ENCODE measurements at regions not wholly inside any gene's neighbourhood (a gene's known extent, or its start where the extent isn't known, plus 50 kb on each side); places are given as distances from the start of the nearest gene placed in this dataset.

DNA sequence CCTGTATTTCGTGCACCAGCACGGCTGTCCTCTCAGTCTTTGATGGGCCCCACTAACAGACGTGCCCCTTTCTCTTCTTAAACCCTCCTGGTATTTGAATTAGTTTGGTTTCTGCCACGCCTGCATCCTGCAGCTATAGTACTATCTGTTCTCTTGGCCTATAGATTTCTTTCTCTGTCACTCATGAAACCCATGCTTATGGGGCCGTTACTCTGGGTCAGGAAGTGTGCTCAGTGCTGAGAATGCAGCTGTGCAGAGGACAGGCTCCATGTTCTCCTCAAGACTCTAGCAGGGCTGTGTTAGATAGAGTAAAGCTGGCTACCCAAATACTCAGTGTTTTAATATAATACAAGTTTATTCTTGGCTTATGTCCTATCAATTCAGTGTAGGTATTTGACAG, 180.0 kb downstream of the INSIG2 start:
- Histone ChIP-seq H3K36me3 (ENCODE audit: insufficient read depth, low read length) (no peaks in the 10 kb centered on the region), H3F3A (ENCODE audit: insufficient read depth, low read length, poor library complexity, severe bottlenecking) (no peaks in the 10 kb centered on the region), H3K9me2 (ENCODE audit: insufficient read depth, low read length) (no peaks in the 10 kb centered on the region), H3K4me3 (ENCODE audit: low read length) (no peak overlapping the region), H3K4me2 (ENCODE audit: low read length) (no peak overlapping the region), H3K9ac (ENCODE audit: low read length) (no peak overlapping the region), H2AFZ (ENCODE audit: low read depth, low read length) (no peak overlapping the region), H3K27me3 (ENCODE audit: insufficient read depth, low read depth, low read length) (no peaks in the 10 kb centered on the region), H3K9me3 (ENCODE audit: low read length) (no peaks in the 10 kb centered on the region), H3K79me2 (replicated peaks; ENCODE audit: insufficient read depth, low read length) (no peaks in the 10 kb centered on the region), H4K20me1 (ENCODE audit: insufficient read depth) (no peaks in the 10 kb centered on the region), H3K27ac (ENCODE audit: low read length) (no peak overlapping the region)
- no peak for TF ChIP-seq EZH2 (IDR thresholded peaks at IDR 0.05; ENCODE audit: borderline replicate concordance, insufficient read depth, low read length, poor library complexity, severe bottlenecking)
- no peak for TF ChIP-seq RAD21 (conservative IDR thresholded peaks at IDR 0.05)
- TF ChIP-seq SMC3 (conservative IDR thresholded peaks at IDR 0.05; ENCODE audit: poor library complexity), result no peak
- TF ChIP-seq, protein P1, sequence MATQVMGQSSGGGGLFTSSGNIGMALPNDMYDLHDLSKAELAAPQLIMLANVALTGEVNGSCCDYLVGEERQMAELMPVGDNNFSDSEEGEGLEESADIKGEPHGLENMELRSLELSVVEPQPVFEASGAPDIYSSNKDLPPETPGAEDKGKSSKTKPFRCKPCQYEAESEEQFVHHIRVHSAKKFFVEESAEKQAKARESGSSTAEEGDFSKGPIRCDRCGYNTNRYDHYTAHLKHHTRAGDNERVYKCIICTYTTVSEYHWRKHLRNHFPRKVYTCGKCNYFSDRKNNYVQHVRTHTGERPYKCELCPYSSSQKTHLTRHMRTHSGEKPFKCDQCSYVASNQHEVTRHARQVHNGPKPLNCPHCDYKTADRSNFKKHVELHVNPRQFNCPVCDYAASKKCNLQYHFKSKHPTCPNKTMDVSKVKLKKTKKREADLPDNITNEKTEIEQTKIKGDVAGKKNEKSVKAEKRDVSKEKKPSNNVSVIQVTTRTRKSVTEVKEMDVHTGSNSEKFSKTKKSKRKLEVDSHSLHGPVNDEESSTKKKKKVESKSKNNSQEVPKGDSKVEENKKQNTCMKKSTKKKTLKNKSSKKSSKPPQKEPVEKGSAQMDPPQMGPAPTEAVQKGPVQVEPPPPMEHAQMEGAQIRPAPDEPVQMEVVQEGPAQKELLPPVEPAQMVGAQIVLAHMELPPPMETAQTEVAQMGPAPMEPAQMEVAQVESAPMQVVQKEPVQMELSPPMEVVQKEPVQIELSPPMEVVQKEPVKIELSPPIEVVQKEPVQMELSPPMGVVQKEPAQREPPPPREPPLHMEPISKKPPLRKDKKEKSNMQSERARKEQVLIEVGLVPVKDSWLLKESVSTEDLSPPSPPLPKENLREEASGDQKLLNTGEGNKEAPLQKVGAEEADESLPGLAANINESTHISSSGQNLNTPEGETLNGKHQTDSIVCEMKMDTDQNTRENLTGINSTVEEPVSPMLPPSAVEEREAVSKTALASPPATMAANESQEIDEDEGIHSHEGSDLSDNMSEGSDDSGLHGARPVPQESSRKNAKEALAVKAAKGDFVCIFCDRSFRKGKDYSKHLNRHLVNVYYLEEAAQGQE (IDR thresholded peaks at IDR 0.05; ENCODE audit: borderline replicate concordance), result no peak
- TF ChIP-seq, protein P2, sequence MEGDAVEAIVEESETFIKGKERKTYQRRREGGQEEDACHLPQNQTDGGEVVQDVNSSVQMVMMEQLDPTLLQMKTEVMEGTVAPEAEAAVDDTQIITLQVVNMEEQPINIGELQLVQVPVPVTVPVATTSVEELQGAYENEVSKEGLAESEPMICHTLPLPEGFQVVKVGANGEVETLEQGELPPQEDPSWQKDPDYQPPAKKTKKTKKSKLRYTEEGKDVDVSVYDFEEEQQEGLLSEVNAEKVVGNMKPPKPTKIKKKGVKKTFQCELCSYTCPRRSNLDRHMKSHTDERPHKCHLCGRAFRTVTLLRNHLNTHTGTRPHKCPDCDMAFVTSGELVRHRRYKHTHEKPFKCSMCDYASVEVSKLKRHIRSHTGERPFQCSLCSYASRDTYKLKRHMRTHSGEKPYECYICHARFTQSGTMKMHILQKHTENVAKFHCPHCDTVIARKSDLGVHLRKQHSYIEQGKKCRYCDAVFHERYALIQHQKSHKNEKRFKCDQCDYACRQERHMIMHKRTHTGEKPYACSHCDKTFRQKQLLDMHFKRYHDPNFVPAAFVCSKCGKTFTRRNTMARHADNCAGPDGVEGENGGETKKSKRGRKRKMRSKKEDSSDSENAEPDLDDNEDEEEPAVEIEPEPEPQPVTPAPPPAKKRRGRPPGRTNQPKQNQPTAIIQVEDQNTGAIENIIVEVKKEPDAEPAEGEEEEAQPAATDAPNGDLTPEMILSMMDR (IDR thresholded peaks at IDR 0.05; ENCODE audit: poor library complexity, severe bottlenecking), result no peak
- no peak for TF ChIP-seq POLR2AphosphoS5 (IDR thresholded peaks at IDR 0.05)
- no peak for TF ChIP-seq MXI1 (conservative IDR thresholded peaks at IDR 0.05; ENCODE audit: poor library complexity, severe bottlenecking)
- TF ChIP-seq TAF1 (IDR thresholded peaks at IDR 0.05; ENCODE audit: low read depth), result no peak
- TF ChIP-seq EP300 (conservative IDR thresholded peaks at IDR 0.05; ENCODE audit: poor library complexity, severe bottlenecking), result no peak

DNA sequence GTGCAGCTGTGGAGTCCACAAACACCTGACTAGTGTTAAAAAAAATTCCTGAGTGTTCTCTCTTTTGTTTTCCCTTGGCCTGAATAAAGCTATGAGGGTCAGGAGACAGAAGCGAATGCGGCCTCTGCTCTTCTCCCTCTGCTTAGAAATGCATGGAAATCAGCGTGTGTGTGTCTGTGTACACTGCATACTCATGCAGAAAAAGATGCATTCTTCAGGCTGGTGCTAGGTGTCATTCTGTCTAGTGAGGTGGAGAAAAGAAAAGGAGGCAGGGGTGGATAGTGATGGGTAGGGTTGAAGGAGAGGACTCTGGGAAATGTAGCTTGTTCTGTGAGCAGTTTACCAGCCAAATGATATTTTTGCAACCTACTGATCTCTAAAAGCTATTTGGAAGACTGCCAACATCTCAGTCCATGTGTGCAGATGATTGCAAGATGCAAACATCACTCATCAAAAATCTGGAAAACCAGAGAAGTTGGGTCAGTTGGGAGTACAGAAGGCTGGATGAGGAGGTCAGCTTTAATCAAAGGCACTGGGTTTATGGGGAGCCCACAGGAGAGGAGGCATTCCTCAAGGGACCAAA, 177.7 kb downstream of the INSIG2 start:
- H4K20me1 ChIP-seq (ENCODE audit: insufficient read depth), result no peaks in the 10 kb centered on the region
- no peaks in the 10 kb centered on the region for H3F3A ChIP-seq (ENCODE audit: insufficient read depth, low read length, poor library complexity, severe bottlenecking)
- H3K36me3 ChIP-seq (ENCODE audit: insufficient read depth, low read length), result no peaks in the 10 kb centered on the region
- TF ChIP-seq POLR2AphosphoS5 (IDR thresholded peaks at IDR 0.05), result no peak
- no peaks in the 10 kb centered on the region for H3K79me2 ChIP-seq (replicated peaks; ENCODE audit: insufficient read depth, low read length)
- no peaks in the 10 kb centered on the region for H3K27me3 ChIP-seq (ENCODE audit: insufficient read depth, low read depth, low read length)
- no peaks in the 10 kb centered on the region for H3K9me2 ChIP-seq (ENCODE audit: insufficient read depth, low read length)
- no peak overlapping the region for H3K27ac ChIP-seq (ENCODE audit: low read length)
- no peak overlapping the region for H3K4me2 ChIP-seq (ENCODE audit: low read length)
- H3K4me3 ChIP-seq (ENCODE audit: low read length), result no peak overlapping the region
- H2AFZ ChIP-seq (ENCODE audit: low read depth, low read length), result no peak overlapping the region
- H3K9ac ChIP-seq (ENCODE audit: low read length), result no peak overlapping the region
- no peaks in the 10 kb centered on the region for H3K9me3 ChIP-seq (ENCODE audit: low read length)
